ENCODE measurements at regions not wholly inside any gene's neighbourhood (a gene's known extent, or its start where the extent isn't known, plus 50 kb on each side); places are given as distances from the start of the nearest gene placed in this dataset.

- H3K27ac Mint-ChIP-seq (ENCODE audit: unreplicated experiment) = no peak overlapping the region
- no peaks in the 10 kb centered on the region for H3K4me1 Mint-ChIP-seq (ENCODE audit: unreplicated experiment)
- no peaks in the 10 kb centered on the region for H3K36me3 Mint-ChIP-seq (ENCODE audit: unreplicated experiment)
- H3K4me3 Mint-ChIP-seq (ENCODE audit: unreplicated experiment) = no peak overlapping the region
- TF ChIP-seq CTCF (IDR thresholded peaks at IDR 0.05) = no peak
- peak; percentile 81 for DNase-seq (ENCODE audit: extremely low spot score, unreplicated experiment)
- H3K27me3 Mint-ChIP-seq (ENCODE audit: unreplicated experiment) = peaks cover 5% of the 10 kb centered on the region
- no peaks in the 10 kb centered on the region for H3K9me3 Mint-ChIP-seq (ENCODE audit: unreplicated experiment)
Observed at GRCh38 chr9:135035781-135036760, 51.4 kb upstream of the OLFM1 start.

GRCh38 chr9:135036861-135037465 is 50.5 kb upstream of the OLFM1 start:
- Mint-ChIP-seq H3K36me3 (ENCODE audit: unreplicated experiment) (no peaks in the 10 kb centered on the region), H3K9me3 (ENCODE audit: unreplicated experiment) (no peaks in the 10 kb centered on the region), H3K4me3 (ENCODE audit: unreplicated experiment) (no peak overlapping the region), H3K4me1 (ENCODE audit: unreplicated experiment) (no peaks in the 10 kb centered on the region), H3K27ac (ENCODE audit: unreplicated experiment) (no peak overlapping the region), H3K27me3 (ENCODE audit: unreplicated experiment) (peaks cover 5% of the 10 kb centered on the region)
- DNase-seq (ENCODE audit: extremely low spot score, unreplicated experiment) = peak; percentile 56
- TF ChIP-seq CTCF (IDR thresholded peaks at IDR 0.05) = no peak

GRCh38 chr9:135037521-135038250 is 49.8 kb upstream of the OLFM1 start:
- Mint-ChIP-seq H3K36me3 (ENCODE audit: unreplicated experiment) (no peaks in the 10 kb centered on the region), H3K27ac (ENCODE audit: unreplicated experiment) (no peak overlapping the region), H3K4me3 (ENCODE audit: unreplicated experiment) (no peak overlapping the region), H3K27me3 (ENCODE audit: unreplicated experiment) (peaks cover 8% of the 10 kb centered on the region), H3K9me3 (ENCODE audit: unreplicated experiment) (no peaks in the 10 kb centered on the region), H3K4me1 (ENCODE audit: unreplicated experiment) (no peaks in the 10 kb centered on the region)
- peak; percentile 77 for DNase-seq (ENCODE audit: extremely low spot score, unreplicated experiment)
- TF ChIP-seq CTCF (IDR thresholded peaks at IDR 0.05) = no peak
